AG09309 (cell line): ENCODE measurements at regions not wholly inside any gene's neighbourhood (a gene's known extent, or its start where the extent isn't known, plus 50 kb on each side); places are given as distances from the start of the nearest gene placed in this dataset.

Source experiments
- DNase-seq: peaks from one replicate; pipeline ENCODE4 v3.0.0-alpha.2; 2010; ENCODE audit warnings: low read depth
- H3K4me3 ChIP-seq: 2 replicates; pipeline ENCODE4 v1.5.1; 2011; ENCODE audit warnings: mild to moderate bottlenecking, low read depth, low read length, moderate library complexity; ENCODE audit not compliant: control insufficient read depth
- CTCF ChIP-seq: IDR thresholded peaks from 2 replicates; pipeline ENCODE4 v1.5.1; 2011; ENCODE audit warnings: mild to moderate bottlenecking, low read depth, low read length, inconsistent platforms; ENCODE audit not compliant: insufficient read depth, control insufficient read depth; ENCODE audit errors: missing control alignments

- TF ChIP-seq CTCF, result no peak
- no peak overlapping the region for H3K4me3 ChIP-seq
- DNase-seq, result no peak
These were observed 178.8 kb downstream of the ARRDC4 start for GRCh38 chr15:98139337-98139736.

- TF ChIP-seq CTCF, result no peak
- DNase-seq, result no peak
These were observed 182.1 kb downstream of the ARRDC4 start for GRCh38 chr15:98142572-98142971.

GRCh38 chr15:98143116-98143515 is 182.6 kb downstream of the ARRDC4 start:
- TF ChIP-seq CTCF, result no peak
- DNase-seq, result no peak
- H3K4me3 ChIP-seq, result no peak overlapping the region

More at GRCh38 chr15:98142572-98142971, 182.1 kb downstream of the ARRDC4 start:
- H3K4me3 ChIP-seq, result no peak overlapping the region

GRCh38 chr15:98144388-98144787 is 183.9 kb downstream of the ARRDC4 start:
- DNase-seq, result no peak
- no peak overlapping the region for H3K4me3 ChIP-seq
- TF ChIP-seq CTCF, result no peak

GRCh38 chr15:98146031-98146820 is 185.7 kb downstream of the ARRDC4 start:
- DNase-seq, result no peak
- no peak overlapping the region for H3K4me3 ChIP-seq
- no peak for TF ChIP-seq CTCF

GRCh38 chr15:98147415-98147814 is 186.9 kb downstream of the ARRDC4 start:
- H3K4me3 ChIP-seq, result no peak overlapping the region
- TF ChIP-seq CTCF, result no peak
- no peak for DNase-seq
